GM12878 (cell line): ENCODE measurements at regions not wholly inside any gene's neighbourhood (a gene's known extent, or its start where the extent isn't known, plus 50 kb on each side); places are given as distances from the start of the nearest gene placed in this dataset.

Experiments used
- ATAC-seq: fragments of 200-7000 bp; cut with Tn5 transposase; 3 replicates; pipeline ENCODE4 v1.9.1; 2020; ENCODE audit warnings: mild to moderate bottlenecking, moderate library complexity
- BruUV-seq: library from RNA; stranded (reverse); fragments of 400-500 nt; replicated peaks from 2 replicates; lab custom pipeline; 2021; lab: Mats Ljungman, UMichigan
- CTCF ChIA-PET: fragments of 300-600 bp; sonication (Branson Sonifier 250); formaldehyde crosslinking; extraction: SDS; loops from one replicate; lab custom pipeline; 2021; ENCODE audit warnings: inconsistent platforms; lab: Yijun Ruan, JAX
- POLR2A ChIA-PET: fragments of 350-600 bp; formaldehyde crosslinking; extraction: SDS; loops from one replicate; lab custom pipeline; 2021; ENCODE audit warnings: inconsistent platforms; lab: Charles Lee
- RAD21 ChIA-PET: fragments of 300-600 bp; sonication (Branson Sonifier 250); formaldehyde crosslinking; loops from one replicate; lab custom pipeline; 2023; ENCODE audit warnings: antibody characterized with exemption; ENCODE audit not compliant: unreplicated experiment; lab: Charles Lee
- SMC1A ChIA-PET: fragments of 300-600 bp; sonication (Branson Sonifier 250); formaldehyde crosslinking; loops from one replicate; lab custom pipeline; 2023; ENCODE audit not compliant: unreplicated experiment, uncharacterized antibody; lab: Charles Lee
- DNase-seq: peaks from one replicate; pipeline ENCODE4 v3.0.0-alpha.2; 2011; ENCODE audit warnings: low read depth, low spot score
- FAIRE-seq: peaks from 3 replicates; lab custom pipeline; 2011; peaks lifted over from hg19 to GRCh38; lab: Jason Lieb, UNC
- H2AFZ ChIP-seq: 2 replicates; pipeline ENCODE4 v1.6.0; 2011; ENCODE audit warnings: low read depth, low read length, control low read depth; ENCODE audit not compliant: control insufficient read depth
- H3K27ac ChIP-seq: 2 replicates; pipeline ENCODE4 v1.5.1; 2011; ENCODE audit warnings: control low read depth; ENCODE audit not compliant: control insufficient read depth, insufficient read depth
- H3K27me3 ChIP-seq, 2 experiments: replicated peaks in 1 of 2; 2 replicates each; pipeline versions ENCODE4 v1.6.0 to v1.6.1; 2011; ENCODE audit warnings: low read length in 1 of 2; ENCODE audit not compliant: control insufficient read depth in 2 of 2, insufficient read depth in 2 of 2
- H3K36me3 ChIP-seq, 2 experiments: 2 replicates each; pipeline ENCODE4 v1.5.1; 2011; ENCODE audit warnings: low read length in 1 of 2; ENCODE audit not compliant: control insufficient read depth in 2 of 2, insufficient read depth in 2 of 2
- H3K4me1 ChIP-seq: 2 replicates; pipeline ENCODE4 v1.6.1; 2011; ENCODE audit warnings: mild to moderate bottlenecking, low read length, moderate library complexity, mixed read lengths; ENCODE audit not compliant: control insufficient read depth, insufficient read depth
- H3K4me2 ChIP-seq: 2 replicates; pipeline ENCODE4 v1.6.0; 2011; ENCODE audit warnings: control low read depth; ENCODE audit not compliant: control insufficient read depth, insufficient read depth
- H3K4me3 ChIP-seq: fragments of 200-600 bp; sonication (generic); 2 replicates; pipeline ENCODE4 v1.5.1; 2016
- H3K79me2 ChIP-seq: 2 replicates; pipeline ENCODE4 v1.6.0; 2011; ENCODE audit warnings: low read length; ENCODE audit not compliant: control insufficient read depth, insufficient read depth
- H3K9ac ChIP-seq: 2 replicates; pipeline ENCODE4 v1.8.0; 2011; ENCODE audit warnings: low read length, control low read depth, mixed read lengths; ENCODE audit not compliant: control insufficient read depth, insufficient read depth
- H3K9me3 ChIP-seq: replicated peaks from 3 replicates; pipeline ENCODE4 v1.5.1; 2011; ENCODE audit warnings: mild to moderate bottlenecking, low read length; ENCODE audit not compliant: control insufficient read depth, insufficient read depth
- H4K20me1 ChIP-seq: 2 replicates; pipeline ENCODE4 v1.6.0; 2011; ENCODE audit not compliant: control insufficient read depth, insufficient read depth
- BRCA1 ChIP-seq: IDR thresholded peaks from 2 replicates; pipeline ENCODE4 v1.6.1; 2011; ENCODE audit warnings: low read depth, low read length, improper control_type of control experiment
- HDAC2 ChIP-seq: fragments of 200-600 bp; sonication (generic); IDR thresholded peaks from 2 replicates; pipeline ENCODE4 v1.6.1; 2017
- WGBS: methylation state at CpG from one replicate; pipeline ENCODE4 v1.1.6; 2016; ENCODE audit warnings: low lambda C conversion rate; ENCODE audit not compliant: insufficient replicate concordance, insufficient coverage; ENCODE audit errors: missing lambda C conversion rate; 5-methylcytosine and 5-hydroxymethylcytosine counted together
- in situ Hi-C: fragments of 300-500 bp; cut with MboI; formaldehyde crosslinking; loops from 9 replicates; pipeline ENCODE4 v1.14.3; 2018; ENCODE audit warnings: mixed read lengths
- intact Hi-C: fragments of 100-400 bp; cut with micrococcal nuclease; formaldehyde crosslinking; loops from one replicate; pipeline ENCODE4 v1.14.2; 2022; ENCODE audit not compliant: unreplicated experiment
- TF ChIP-seq, protein P1 (sequence below): IDR thresholded peaks from 2 replicates; pipeline ENCODE4 v1.6.1; 2012; ENCODE audit warnings: improper control_type of control experiment, low read depth, low read length; ENCODE audit not compliant: insufficient replicate concordance

DNA sequence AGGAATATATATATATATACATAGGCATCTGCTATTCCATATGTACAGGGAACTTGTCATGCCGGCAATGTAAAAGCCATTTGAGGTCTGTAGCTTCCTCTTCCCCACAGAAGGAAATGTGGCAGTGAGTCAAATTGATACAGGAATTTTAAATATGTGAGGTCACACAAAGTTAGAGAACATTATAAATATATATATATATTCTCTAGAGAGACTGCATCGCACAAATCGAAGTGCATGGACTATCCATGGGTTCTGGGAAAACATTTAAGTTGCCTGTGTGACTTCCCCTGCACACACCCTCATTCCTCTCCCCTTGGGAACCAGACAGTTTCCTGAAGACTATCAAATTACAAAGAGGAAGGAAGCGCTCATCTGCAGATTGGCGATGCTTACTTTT is 100.9 kb upstream of the CCDC91 start:
- POLR2A ChIA-PET = no interaction called here
- Histone ChIP-seq H2AFZ (no peak overlapping the region), H3K4me3 (no peak overlapping the region), H3K36me3 (no peaks in the 10 kb centered on the region), H3K4me2 (no peak overlapping the region), H3K9me3 (no peaks in the 10 kb centered on the region), H3K9ac (no peak overlapping the region), H3K27ac (no peak overlapping the region), H3K79me2 (no peaks in the 10 kb centered on the region), H3K4me1 (peaks cover 6% of the 10 kb centered on the region), H4K20me1 (no peaks in the 10 kb centered on the region), H3K27me3 (no peaks in the 10 kb centered on the region)
- SMC1A ChIA-PET = no interaction called here
- 53% methylated on average over 5 of the region's 5 CpGs for WGBS
- DNase-seq = no peak
- BruUV-seq = no TSS peak
- no peak for ATAC-seq
- intact Hi-C loops = no loop called here
- TF ChIP-seq HDAC2 (no peak), BRCA1 (no peak)
- TF ChIP-seq, protein P1, sequence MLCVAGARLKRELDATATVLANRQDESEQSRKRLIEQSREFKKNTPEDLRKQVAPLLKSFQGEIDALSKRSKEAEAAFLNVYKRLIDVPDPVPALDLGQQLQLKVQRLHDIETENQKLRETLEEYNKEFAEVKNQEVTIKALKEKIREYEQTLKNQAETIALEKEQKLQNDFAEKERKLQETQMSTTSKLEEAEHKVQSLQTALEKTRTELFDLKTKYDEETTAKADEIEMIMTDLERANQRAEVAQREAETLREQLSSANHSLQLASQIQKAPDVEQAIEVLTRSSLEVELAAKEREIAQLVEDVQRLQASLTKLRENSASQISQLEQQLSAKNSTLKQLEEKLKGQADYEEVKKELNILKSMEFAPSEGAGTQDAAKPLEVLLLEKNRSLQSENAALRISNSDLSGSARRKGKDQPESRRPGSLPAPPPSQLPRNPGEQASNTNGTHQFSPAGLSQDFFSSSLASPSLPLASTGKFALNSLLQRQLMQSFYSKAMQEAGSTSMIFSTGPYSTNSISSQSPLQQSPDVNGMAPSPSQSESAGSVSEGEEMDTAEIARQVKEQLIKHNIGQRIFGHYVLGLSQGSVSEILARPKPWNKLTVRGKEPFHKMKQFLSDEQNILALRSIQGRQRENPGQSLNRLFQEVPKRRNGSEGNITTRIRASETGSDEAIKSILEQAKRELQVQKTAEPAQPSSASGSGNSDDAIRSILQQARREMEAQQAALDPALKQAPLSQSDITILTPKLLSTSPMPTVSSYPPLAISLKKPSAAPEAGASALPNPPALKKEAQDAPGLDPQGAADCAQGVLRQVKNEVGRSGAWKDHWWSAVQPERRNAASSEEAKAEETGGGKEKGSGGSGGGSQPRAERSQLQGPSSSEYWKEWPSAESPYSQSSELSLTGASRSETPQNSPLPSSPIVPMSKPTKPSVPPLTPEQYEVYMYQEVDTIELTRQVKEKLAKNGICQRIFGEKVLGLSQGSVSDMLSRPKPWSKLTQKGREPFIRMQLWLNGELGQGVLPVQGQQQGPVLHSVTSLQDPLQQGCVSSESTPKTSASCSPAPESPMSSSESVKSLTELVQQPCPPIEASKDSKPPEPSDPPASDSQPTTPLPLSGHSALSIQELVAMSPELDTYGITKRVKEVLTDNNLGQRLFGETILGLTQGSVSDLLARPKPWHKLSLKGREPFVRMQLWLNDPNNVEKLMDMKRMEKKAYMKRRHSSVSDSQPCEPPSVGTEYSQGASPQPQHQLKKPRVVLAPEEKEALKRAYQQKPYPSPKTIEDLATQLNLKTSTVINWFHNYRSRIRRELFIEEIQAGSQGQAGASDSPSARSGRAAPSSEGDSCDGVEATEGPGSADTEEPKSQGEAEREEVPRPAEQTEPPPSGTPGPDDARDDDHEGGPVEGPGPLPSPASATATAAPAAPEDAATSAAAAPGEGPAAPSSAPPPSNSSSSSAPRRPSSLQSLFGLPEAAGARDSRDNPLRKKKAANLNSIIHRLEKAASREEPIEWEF = no peak
- in situ Hi-C loops = no loop called here
- CTCF ChIA-PET = interaction anchor here (0.6 kb wide), 1 partner anchor 975 kb away, joined by 3 read pairs; no protein-coding TSS in a partner anchor
- no peak for FAIRE-seq
- RAD21 ChIA-PET = no interaction called here
